Activated CD4-positive, alpha-beta T cell treated with anti-CD3 and anti-CD28 coated beads, Interleukin-2, amount 50 U/mL, for 48 hours (primary cell): ENCODE measurements at regions not wholly inside any gene's neighbourhood (a gene's known extent, or its start where the extent isn't known, plus 50 kb on each side); places are given as distances from the start of the nearest gene placed in this dataset.
"Not testable (repeated sequence)": the region's sequence is repeated elsewhere in the genome, so short reads cannot be mapped to it uniquely, and the experiment has no call there.

Experiments used
- DNase-seq, 2 experiments: peaks; one replicate each; pipeline ENCODE4 v3.0.0-alpha.2; 2020

DNA sequence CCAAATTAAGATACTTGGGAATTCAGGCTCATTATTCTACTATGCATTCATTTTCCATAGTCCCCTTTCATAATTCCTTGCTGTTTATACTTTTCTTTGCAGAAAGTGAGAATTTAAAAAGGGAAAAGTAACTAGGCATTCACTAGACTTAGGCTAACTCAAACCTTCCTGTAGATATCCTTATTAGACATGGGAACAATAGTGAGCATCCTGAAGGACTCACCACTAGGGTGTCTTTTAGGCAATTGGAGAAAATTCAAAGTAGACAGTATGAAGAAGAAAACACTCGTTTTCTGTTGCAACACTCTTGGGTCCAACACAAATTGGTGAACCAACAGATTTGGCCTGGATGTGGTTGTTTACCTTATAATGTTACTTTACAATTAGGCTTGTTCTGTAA lies 213.2 kb upstream of the GRIN3A start:
- DNase-seq = no peak

DNA sequence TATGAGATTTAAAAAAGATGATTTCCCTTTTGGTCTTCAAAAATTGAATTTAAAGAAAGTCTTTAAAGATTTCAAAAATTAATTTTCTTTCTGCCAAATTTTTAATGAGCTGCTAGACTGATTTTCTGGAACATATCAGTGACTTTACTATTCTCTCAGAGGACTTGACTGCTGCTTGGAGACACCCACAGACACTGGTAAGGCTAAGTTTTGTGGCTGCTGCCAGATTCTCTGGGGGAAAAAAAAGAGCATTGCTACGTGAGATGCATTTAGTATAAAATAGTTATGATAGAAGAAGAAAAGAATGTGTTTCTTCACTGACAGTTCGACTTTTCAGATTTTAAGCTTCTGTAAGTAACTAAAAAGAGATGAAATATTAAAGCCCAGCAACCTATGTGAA lies 193.3 kb upstream of the GRIN3A start:
- DNase-seq = no peak

DNA sequence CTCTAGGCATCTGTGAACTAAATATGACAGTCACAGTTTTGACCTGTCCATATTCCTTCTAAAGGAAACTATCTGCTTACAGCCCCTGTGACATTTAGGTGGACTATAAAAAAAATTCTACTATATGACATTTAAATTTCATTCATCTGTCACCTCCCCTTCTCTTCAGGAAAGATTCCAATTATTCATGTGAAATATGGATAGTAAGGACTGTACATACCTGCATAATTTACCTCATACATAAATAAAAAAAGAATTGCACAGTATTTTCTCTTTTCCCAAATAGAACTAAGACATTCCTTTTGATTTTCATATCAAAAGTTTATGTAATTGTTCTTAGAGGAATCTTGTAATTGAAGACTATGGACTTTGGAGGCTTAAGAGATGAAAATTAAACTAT lies 192.3 kb upstream of the GRIN3A start:
- no peak for DNase-seq

DNA sequence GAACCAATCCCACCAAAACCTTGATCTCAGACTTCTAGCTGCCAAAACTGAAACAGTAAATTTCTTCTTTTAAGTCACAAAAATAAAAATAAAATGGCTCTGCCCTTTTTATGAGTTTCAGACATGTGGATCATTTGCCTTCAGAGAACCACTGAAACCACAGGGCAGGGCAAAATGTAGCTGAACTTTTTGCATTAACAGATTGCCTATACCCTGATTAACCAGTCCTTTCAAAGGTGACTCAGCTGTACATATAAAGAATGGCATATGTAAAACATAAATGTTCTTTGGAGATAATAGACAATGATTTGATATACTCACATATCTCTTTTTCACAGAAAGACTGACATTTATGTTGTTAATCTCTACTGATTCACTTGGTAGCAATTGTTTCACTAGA lies 187.1 kb upstream of the GRIN3A start:
- no peak for DNase-seq

DNA sequence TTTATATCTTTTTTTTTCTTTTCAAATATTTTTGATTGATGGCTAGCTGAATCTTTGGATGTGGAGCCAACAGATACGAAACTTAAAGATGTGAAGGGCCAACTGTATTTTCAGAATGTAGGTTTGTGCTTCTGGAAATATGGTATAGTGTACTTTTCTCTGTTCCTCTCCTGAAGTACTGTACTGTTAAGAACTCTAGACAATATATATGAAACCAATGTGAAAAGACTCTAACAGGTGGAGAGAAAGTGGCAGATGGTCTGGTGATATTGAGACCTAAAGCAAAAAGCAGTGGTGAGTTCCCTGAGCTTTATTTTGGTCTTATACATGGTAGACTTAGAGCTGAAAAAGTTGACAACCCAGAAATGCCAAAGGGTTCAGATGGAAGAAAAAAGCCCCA lies 185.0 kb upstream of the GRIN3A start:
- DNase-seq = no peak

GRCh38 chr9:101916948-101917347 lies 178.5 kb upstream of the GRIN3A start:
- DNase-seq = not testable (repeated sequence)

DNA sequence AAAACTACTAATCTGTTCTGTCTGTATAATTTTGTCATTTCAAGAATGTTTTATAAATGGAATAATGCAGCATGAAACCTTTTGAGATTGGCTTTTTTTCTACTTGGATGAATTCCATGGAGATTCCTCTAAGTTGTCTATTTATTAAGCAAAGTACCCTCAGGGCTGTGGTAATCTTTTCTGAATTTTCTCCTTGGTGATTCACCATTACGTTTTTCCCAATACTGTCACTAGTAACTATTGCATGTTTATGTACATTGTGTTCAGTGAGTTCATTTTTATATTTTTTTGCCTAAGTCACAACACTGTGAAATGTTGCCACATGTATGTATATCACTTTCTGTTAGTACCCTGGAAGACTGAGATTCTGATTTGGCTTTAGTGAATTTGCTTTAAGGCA lies 177.0 kb upstream of the GRIN3A start:
- no peak for DNase-seq

- no peak for DNase-seq
Measured at GRCh38 chr9:101912698-101913097, 174.3 kb upstream of the GRIN3A start.

DNA sequence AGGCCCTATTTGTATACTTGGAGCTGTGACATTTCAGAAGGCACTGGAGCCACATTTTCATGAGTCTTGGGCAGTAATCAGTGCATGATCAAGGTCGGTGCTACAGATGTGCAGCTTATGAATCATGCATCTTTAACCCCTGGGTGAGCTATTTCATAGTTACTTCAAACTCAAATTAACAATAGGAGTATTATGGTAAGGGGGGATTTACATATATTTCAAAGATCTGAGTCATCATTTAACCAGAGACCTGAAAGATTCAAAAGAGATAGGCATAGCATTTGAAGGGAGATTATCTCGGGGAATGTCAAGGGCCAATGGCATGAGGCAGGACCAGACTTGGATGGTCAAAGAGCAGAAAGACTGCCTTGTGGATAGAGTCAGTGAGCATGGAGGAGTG lies 169.0 kb upstream of the GRIN3A start:
- no peak for DNase-seq

GRCh38 chr9:101904845-101905244 lies 166.4 kb upstream of the GRIN3A start:
- no peak for DNase-seq

DNA sequence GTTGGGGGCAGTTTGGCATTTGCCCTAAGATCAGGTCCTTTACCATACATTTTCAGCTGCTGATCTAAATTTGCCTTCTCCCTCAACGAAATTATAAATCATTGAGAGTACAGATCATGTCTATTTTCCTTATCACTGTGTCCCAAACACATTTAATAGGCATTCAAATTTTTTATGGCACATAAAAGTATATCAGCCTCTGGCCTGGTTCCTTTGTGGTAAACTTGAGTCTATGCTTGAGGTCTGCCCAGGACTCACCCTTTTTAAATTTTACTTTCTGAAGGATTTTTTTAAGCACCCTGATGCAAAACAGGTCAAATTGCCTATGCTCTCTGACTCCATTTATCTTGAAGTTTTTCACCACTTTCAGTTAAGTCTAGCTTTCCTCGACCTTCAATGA lies 163.6 kb upstream of the GRIN3A start:
- no peak for DNase-seq

DNA sequence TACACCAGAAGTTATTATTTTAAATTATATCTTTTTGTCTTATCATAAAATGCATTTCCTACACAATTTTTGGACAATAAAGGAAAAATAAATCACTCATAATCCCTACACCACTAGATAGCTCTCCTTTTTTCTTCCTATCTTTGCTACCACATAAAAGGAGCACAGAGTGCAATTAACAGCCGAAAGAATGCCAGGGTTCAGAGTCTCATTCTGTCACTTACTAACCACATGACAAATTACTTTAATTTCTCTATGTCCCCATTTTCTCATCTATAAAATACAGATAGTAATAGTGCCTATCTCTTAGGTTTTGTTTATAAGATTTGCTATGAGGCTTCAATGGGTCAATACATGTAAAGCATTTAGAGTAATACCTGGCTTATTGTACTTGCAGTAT lies 158.7 kb upstream of the GRIN3A start:
- no peak for DNase-seq

DNA sequence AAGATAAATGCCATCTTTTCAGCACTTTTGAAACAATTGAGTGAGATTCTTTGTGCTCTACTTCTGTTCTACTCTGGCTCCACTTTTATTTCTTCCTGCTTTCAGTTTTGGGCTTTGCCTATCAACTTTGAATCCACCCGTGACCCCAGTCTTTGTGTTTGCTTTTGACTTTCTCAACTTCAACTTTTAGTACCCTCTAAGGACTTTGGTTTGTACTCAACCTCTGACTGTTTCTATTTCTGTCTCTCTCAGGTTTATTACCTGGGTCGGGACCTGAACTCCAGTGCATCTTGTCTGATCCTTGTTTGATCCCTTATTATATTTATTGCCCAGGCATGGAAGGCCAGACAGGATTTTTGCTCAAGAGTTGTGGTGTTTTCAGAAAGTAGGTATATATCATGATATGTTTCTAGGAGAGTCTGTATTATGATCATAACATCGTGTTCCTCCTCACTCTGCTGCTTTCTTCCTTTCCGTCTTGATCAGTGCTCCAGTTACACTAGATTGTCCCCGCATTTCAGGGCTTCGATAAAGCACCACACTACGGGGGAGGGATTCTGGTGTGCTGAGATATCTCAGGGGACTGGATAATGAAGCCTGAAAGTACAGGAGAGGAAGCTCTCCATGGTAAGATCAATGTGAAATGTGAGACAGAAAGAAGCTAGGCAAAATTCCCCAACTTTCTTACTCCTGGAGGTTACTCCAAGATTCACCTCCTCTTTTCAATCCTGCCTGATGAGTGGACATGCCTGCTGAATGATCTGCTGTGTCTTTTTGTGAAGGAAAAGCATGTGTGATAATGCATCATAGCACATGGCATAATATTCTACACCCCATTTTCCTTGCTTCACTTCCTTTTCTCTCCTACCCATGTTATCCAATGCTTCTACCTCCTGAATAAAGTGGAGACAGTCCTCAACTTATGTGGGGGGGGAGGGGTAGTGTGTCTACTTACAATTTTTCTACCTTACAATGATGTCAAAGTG lies 155.5 kb upstream of the GRIN3A start:
- no peak for DNase-seq

GRCh38 chr9:101881508-101881907 lies 143.1 kb upstream of the GRIN3A start:
- no peak for DNase-seq

GRCh38 chr9:101880846-101881245 lies 142.4 kb upstream of the GRIN3A start:
- DNase-seq = no peak

GRCh38 chr9:101878734-101879133 lies 140.3 kb upstream of the GRIN3A start:
- no peak for DNase-seq

- no peak for DNase-seq
Measured at GRCh38 chr9:101877439-101877838, 139.0 kb upstream of the GRIN3A start.

GRCh38 chr9:101861472-101861871 lies 123.0 kb upstream of the GRIN3A start:
- DNase-seq = no peak

- DNase-seq = no peak
Measured at GRCh38 chr9:101860920-101861319, 122.5 kb upstream of the GRIN3A start.

DNA sequence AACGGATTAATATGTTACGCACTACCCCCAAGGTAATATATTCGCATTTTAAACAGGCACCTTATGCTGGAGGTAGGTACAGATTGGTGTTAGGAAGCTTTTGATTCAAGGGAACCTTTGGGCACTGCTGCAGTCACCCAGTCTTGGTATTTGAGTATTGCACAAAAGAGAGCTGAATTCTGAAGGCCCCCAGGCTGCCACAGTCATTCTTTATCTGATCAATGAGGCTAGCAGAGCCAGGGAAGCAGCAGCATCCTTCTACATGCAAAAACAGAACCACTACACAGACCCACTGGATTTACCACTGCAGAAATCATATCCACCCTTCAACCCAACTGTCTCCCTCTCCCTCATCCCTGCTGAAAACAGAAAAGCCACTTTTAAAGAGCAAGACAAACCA lies 121.2 kb upstream of the GRIN3A start:
- no peak for DNase-seq

DNA sequence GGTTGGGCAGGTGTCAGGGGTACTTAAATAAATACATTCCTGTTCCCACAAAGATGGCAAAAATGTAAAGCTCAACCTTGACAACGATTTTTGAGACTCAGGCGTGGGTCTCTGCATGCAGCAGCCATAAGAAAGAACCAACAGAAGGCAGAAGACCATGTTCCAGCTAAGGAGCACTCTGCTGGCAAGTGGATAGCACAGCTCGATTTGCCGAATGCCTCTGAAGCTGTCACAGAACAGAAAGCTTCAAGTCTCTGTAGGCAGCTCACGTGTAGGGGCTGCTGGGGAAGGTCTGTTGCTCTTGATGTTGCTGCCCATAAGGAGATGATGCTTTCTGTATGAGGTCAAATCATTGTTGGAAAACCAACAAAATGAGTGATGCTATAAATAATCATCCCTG lies 119.6 kb upstream of the GRIN3A start:
- DNase-seq = no peak

- no peak for DNase-seq
Measured at GRCh38 chr9:101849102-101849707, 110.8 kb upstream of the GRIN3A start.

DNA sequence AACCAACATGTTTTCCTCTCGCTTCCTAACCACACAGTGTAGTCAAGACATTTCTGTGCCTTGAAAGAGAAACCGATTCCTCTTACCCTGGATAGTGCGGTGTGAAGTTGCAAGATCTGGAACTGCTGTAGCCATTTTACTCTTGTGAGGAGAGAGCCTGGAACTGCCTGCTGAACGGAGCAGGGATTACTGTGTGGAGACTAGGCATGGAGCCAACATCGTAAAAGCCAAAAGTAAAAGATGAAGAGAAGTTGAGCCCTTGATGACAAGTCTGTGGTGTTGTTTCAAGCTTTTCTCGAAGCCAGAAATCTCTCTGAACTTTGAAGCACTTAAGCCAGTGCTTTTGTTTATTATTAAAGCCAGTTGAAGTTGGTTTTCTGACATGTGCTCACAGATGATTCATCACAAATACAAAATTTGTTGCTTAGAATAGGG lies 110.1 kb upstream of the GRIN3A start:
- no peak for DNase-seq

GRCh38 chr9:101846161-101846560 lies 107.7 kb upstream of the GRIN3A start:
- no peak for DNase-seq
